Mucosa of stomach (tissue), 1 donor: ENCODE measurements at regions not wholly inside any gene's neighbourhood (a gene's known extent, or its start where the extent isn't known, plus 50 kb on each side); places are given as distances from the start of the nearest gene placed in this dataset.

Experiments used
- H3K27me3 ChIP-seq: one replicate; pipeline ENCODE4 v1.7.0; 2013; ENCODE audit warnings: mild to moderate bottlenecking, low read length; ENCODE audit not compliant: control insufficient read depth, insufficient read depth
- H3K36me3 ChIP-seq: one replicate; pipeline ENCODE4 v1.7.0; 2013; ENCODE audit warnings: low read length; ENCODE audit not compliant: control insufficient read depth, insufficient read depth
- H3K4me1 ChIP-seq: one replicate; pipeline ENCODE4 v1.7.0; 2013; ENCODE audit warnings: mild to moderate bottlenecking, low read length; ENCODE audit not compliant: control insufficient read depth, insufficient read depth
- H3K4me3 ChIP-seq: one replicate; pipeline ENCODE4 v1.7.0; 2013; ENCODE audit warnings: low read length
- H3K9ac ChIP-seq: one replicate; pipeline ENCODE4 v1.7.0; 2013; ENCODE audit warnings: mild to moderate bottlenecking, low read length, moderate library complexity
- H3K9me3 ChIP-seq: one replicate; pipeline ENCODE4 v1.7.0; 2013; ENCODE audit warnings: mild to moderate bottlenecking, low read length, moderate library complexity; ENCODE audit not compliant: control insufficient read depth
- donor health status: Pancreatic carcinoma.

DNA sequence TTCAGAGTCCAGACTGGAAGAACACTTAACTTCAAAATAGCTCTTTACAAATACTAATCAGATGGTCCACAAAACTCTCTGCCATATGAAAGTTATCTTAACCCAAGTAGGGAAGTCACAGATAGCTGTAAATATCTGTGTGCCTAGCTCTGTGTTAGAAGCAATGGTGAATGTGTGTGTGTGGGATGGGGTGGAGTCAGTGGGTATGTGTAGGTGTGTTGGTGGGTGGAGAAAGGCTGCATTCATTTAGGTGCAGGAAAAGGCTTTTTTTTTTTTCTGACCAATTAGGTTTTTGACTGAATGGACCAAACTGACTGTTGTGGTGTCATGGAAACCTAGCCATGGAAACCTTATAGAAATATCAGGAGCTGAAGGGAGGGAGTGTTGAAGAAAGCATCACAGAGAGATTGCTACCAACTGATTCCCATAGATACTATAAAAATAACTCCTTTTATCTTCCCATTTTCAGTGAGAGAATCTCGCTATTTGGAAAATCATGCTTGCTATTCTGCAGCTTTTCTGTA, 156.2 kb upstream of the NR3C1 start:
- Histone ChIP-seq H3K27me3 (no peaks in the 10 kb centered on the region), H3K9ac (no peak overlapping the region), H3K4me1 (peaks cover 39% of the 10 kb centered on the region), H3K36me3 (no peaks in the 10 kb centered on the region), H3K4me3 (no peak overlapping the region), H3K9me3 (no peaks in the 10 kb centered on the region)

DNA sequence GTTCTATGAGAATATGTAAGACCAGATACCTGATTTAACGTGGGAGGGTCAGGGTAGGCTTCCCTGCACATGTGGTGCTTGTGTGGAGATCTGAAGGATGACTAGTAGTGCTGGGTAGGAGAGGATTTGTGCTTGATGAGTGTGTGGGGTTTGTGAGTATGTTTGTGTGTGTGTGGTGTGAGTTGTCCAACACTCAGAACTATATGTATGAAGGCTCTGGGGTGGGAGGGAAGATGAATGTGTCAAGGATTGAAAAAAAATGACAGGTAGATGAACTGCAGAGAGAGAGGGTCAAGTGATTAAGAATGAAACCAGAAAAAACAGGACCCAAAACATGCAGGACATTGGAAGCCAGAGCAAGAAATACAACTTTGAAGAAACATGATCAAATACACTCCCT, 154.6 kb upstream of the NR3C1 start:
- no peaks in the 10 kb centered on the region for H3K9me3 ChIP-seq
- no peak overlapping the region for H3K9ac ChIP-seq
- H3K4me1 ChIP-seq, result peaks cover 35% of the 10 kb centered on the region
- no peaks in the 10 kb centered on the region for H3K27me3 ChIP-seq
- no peak overlapping the region for H3K4me3 ChIP-seq
- H3K36me3 ChIP-seq, result no peaks in the 10 kb centered on the region

DNA sequence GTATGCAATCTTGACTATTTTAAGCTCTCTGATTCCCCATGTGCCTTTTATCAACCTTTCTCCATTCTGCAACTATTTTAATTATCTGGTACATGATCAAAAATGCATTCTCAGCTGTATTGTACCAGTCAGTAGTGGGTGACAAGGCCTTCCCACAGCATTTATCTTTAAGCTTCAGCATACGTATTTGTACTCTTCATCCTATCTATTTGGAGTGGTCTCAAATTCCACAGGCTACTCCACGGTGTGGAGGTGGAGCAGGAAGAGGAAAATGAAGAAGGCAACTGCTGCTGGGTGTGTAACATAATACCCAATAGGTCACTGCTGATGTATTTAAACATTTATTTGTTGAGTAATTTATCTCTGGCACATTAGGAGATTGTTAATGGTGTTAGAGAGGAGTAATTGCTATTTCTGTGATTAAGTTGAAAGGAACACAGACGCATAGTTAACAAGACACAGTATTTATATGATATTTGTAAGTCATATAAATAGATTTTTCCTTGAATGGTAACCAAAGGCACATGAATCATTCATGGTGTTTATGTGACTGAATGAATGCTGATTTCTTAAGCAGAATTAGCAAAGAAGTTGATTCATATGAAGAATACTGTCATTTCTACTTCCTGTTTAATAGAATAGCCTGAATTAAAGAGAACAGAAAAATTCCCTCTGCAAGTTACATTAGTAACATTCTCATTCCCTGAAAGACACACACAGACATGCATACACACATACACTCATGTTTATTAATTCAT, 153.8 kb upstream of the NR3C1 start:
- Histone ChIP-seq H3K9me3 (no peaks in the 10 kb centered on the region), H3K36me3 (no peaks in the 10 kb centered on the region), H3K4me1 (peaks cover 31% of the 10 kb centered on the region), H3K27me3 (no peaks in the 10 kb centered on the region), H3K9ac (no peak overlapping the region), H3K4me3 (no peak overlapping the region)

DNA sequence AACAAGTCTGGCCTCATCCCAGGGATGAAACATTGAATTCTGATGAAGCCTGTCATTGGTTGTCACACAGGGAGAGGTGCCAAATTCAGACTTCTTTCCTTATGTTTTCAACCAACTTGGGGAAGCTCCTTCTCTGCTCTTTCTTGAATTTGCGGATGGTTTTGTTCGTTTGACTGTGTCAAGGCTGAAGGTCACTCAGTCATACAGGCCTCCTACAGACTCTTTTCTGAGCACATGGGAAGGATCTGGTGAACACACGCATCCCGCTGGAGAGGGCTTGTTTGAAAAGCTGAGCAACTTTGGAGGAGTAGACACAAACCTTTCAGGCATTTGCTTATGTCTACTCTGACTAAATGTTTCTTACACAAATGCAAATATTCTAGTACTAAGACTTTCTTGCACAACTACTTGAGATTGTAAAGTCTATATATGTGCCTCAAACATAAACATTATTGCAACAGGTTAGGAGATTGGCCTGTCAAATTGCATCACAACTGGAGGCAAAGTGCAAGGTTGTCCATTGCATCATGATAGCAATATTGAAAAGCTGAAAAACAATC, 151.5 kb upstream of the NR3C1 start:
- Histone ChIP-seq H3K36me3 (no peaks in the 10 kb centered on the region), H3K4me1 (peaks cover 15% of the 10 kb centered on the region), H3K9me3 (no peaks in the 10 kb centered on the region), H3K9ac (no peak overlapping the region), H3K27me3 (no peaks in the 10 kb centered on the region), H3K4me3 (no peak overlapping the region)

DNA sequence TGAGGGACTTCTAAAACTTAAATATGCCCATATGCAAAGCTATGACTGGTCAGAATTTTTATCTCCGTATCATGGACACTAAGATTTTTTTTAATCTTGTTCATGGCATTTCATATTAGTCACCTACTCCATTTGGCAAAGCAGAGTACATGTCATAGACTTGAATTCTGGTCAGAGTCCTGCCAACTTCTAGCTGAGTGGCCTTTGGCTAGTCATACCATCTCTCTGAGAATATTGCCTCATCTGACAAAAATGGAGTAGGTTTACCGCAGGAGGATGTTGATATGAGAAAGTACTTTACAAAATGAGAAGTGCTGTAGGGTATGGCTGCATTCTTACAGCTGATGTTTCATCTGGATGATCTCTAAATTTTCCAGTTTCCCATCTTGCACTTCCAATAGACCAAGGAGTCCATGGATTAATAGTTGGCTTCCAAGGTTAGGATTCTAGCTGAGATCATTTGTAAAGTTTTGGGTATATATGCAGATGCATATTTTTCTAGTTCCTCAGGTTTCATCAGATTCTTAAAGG, 150.8 kb upstream of the NR3C1 start:
- H3K9ac ChIP-seq, result no peak overlapping the region
- peaks cover 14% of the 10 kb centered on the region for H3K4me1 ChIP-seq
- H3K27me3 ChIP-seq, result no peaks in the 10 kb centered on the region
- H3K4me3 ChIP-seq, result no peak overlapping the region
- no peaks in the 10 kb centered on the region for H3K9me3 ChIP-seq
- no peaks in the 10 kb centered on the region for H3K36me3 ChIP-seq

DNA sequence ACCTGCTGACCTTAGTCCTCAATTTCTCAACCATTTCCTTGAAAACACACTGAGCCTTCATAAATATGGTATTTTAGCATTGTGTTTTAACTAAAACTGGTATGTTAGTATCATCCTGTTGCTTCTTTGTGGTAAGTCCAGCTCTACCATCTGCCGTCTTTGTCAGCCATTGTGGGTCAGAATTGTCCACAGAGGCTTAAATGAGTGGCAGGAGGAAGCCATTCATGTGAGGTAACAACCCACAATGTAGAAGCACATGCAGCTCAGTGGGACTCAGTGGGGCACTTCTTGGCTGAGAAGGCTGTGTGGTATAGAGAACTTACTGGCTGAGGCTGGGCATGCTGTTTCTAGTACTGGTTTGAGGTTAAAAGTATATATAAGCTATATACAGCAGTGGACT, 149.2 kb upstream of the NR3C1 start:
- H3K36me3 ChIP-seq, result no peaks in the 10 kb centered on the region
- peaks cover 9% of the 10 kb centered on the region for H3K4me1 ChIP-seq
- no peak overlapping the region for H3K9ac ChIP-seq
- no peaks in the 10 kb centered on the region for H3K27me3 ChIP-seq
- H3K9me3 ChIP-seq, result no peaks in the 10 kb centered on the region
- H3K4me3 ChIP-seq, result no peak overlapping the region

DNA sequence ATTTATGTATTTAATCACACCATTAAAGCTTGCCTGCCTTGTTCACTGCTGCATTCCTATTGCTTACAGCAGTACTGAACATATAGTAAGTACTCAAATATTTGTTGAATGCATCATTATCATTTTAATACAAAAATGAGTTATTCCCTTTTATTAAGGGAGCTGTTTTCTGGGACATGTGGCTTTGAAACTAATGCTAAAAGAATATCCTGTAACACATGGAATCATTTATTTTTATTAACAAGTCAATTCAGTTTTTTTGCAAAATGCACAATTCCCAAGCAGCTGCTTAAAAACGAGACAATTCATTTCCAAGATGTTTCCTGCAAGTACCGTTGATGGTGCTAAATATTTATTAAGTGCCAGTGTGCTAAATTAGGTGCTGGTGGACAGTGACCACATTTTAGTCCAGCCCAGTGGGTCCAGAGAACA, 148.3 kb upstream of the NR3C1 start:
- no peak overlapping the region for H3K9ac ChIP-seq
- no peak overlapping the region for H3K4me3 ChIP-seq
- H3K9me3 ChIP-seq, result no peaks in the 10 kb centered on the region
- peaks cover under 1% of the 10 kb centered on the region for H3K4me1 ChIP-seq
- H3K36me3 ChIP-seq, result no peaks in the 10 kb centered on the region
- H3K27me3 ChIP-seq, result no peaks in the 10 kb centered on the region

DNA sequence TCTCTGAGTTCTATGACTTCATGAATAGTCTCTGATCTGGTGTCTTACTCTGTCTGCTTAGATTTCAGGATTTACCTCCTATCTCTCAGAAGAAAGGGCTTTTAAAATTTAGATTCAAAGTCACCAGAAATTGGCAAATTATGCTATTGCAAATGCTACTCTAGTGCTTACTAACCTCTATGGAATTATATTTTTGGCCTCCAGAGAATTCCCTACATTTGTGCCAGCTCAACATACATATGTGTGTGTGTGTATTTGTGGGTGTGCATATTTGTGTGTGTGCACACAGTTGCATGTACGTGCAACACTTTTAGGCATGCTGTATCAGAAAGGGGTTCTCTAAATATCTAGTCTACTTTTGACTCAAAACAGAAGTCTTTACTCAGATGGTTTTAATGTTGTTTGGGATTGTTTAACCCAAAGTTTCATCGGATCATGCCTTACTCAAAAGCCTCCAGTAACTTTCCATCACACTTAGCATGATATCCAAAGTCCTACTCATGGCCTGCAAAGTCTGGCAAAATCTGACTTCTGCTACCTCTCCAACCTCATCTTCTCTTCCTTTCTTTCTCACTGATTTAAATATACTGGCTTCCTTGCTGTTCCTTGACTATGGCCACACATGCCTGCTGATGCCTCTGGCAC, 147.6 kb upstream of the NR3C1 start:
- H3K4me1 ChIP-seq, result no peaks in the 10 kb centered on the region
- no peaks in the 10 kb centered on the region for H3K36me3 ChIP-seq
- H3K4me3 ChIP-seq, result no peak overlapping the region
- H3K9me3 ChIP-seq, result no peaks in the 10 kb centered on the region
- H3K27me3 ChIP-seq, result no peaks in the 10 kb centered on the region
- H3K9ac ChIP-seq, result no peak overlapping the region

DNA sequence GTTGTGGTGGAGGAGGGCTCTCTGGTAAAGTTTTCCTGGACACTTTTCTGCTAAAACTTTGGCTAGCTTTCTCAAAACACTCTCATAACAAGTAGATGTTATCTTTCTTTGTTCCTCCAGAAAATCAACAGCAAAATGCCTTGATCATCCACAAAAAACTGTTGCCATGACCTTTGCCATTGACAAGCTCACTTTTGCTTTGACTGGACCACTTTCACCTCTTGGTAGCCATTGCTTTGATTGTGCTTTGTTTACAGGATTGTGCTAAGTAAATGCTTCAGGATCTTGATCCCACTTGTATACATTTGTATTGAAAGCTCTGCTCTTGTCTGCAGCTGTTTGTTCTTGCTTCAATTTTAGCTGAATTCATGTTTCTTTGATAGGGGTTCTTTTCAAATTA, 143.9 kb upstream of the NR3C1 start:
- H3K27me3 ChIP-seq, result no peaks in the 10 kb centered on the region
- H3K4me3 ChIP-seq, result no peak overlapping the region
- no peaks in the 10 kb centered on the region for H3K36me3 ChIP-seq
- no peaks in the 10 kb centered on the region for H3K9me3 ChIP-seq
- no peak overlapping the region for H3K9ac ChIP-seq
- no peaks in the 10 kb centered on the region for H3K4me1 ChIP-seq

DNA sequence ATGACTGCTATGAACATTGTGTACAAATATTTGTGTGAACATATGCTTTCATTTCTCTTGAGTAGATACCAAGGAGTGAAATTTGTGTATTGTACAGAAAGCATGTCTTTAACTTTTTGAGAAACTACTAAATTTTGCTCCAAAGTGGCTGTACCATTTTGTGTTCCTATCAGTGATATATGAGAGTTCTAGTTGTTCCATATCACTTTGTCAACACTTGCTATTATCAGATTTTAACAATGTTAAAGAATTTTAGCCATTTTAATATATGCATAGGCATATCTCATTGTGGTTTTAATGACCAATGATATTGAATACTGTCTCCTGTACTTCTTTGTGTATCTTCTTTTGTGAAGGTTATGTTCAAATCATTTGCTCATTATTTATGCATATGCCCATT, 142.9 kb upstream of the NR3C1 start:
- Histone ChIP-seq H3K9me3 (no peaks in the 10 kb centered on the region), H3K9ac (no peak overlapping the region), H3K4me3 (no peak overlapping the region), H3K27me3 (no peaks in the 10 kb centered on the region), H3K36me3 (no peaks in the 10 kb centered on the region), H3K4me1 (no peaks in the 10 kb centered on the region)

DNA sequence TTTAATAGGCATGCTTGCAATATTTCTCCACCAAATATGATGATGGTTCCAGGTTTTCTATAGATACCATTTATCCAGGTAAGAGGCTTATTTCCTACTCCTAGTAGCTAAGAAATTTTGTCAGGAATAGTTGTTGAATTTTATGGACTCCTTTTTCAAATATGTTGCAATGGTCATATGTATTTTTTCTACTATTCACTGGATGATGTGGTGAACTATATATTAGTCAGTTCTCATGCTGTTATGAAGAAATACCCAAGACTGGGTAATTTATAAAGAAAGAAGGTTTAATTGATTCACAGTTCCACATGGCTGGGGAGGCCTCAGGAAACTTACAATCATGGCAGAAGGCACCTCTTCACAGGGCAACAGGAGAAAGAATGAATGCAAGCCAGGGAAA, 141.1 kb upstream of the NR3C1 start:
- no peaks in the 10 kb centered on the region for H3K27me3 ChIP-seq
- H3K36me3 ChIP-seq, result no peaks in the 10 kb centered on the region
- H3K4me1 ChIP-seq, result no peaks in the 10 kb centered on the region
- no peaks in the 10 kb centered on the region for H3K9me3 ChIP-seq
- H3K4me3 ChIP-seq, result no peak overlapping the region
- no peak overlapping the region for H3K9ac ChIP-seq
